ENCODE measurements at regions not wholly inside any gene's neighbourhood (a gene's known extent, or its start where the extent isn't known, plus 50 kb on each side); places are given as distances from the start of the nearest gene placed in this dataset.

GRCh38 chr20:22807045-22807444, 222.7 kb upstream of the FOXA2 start:
- intact Hi-C loops (cut with micrococcal nuclease; ENCODE audit: unreplicated experiment) = no loop called here
- BruUV-seq (replicated peaks) = no TSS peak
- Histone ChIP-seq H3K9me3 (ENCODE audit: low read depth, low read length, poor library complexity, severe bottlenecking) (no peaks in the 10 kb centered on the region), H3K4me3 (ENCODE audit: low read depth, low read length, poor library complexity, severe bottlenecking) (no peak overlapping the region), H3K36me3 (ENCODE audit: insufficient read depth, low read length, poor library complexity, severe bottlenecking) (no peaks in the 10 kb centered on the region), H3K27me3 (replicated peaks; ENCODE audit: insufficient read depth, low read depth, low read length, poor library complexity) (peaks cover 3% of the 10 kb centered on the region), H3K4me1 (ENCODE audit: insufficient read depth, low read length, poor library complexity, severe bottlenecking) (no peaks in the 10 kb centered on the region), H3K27ac (ENCODE audit: low read depth, low read length, poor library complexity, severe bottlenecking) (no peak overlapping the region)
- POLR2A ChIA-PET (ENCODE audit: low non-redundant PET) = no interaction called here
- CTCF ChIA-PET = no interaction called here
- DNase-seq (ENCODE audit: low spot score) = no peak
- TF ChIP-seq EZH2 (IDR thresholded peaks at IDR 0.05; ENCODE audit: borderline replicate concordance, low read depth, low read length, poor library complexity, severe bottlenecking) = no peak
- TF ChIP-seq CTCF (conservative IDR thresholded peaks at IDR 0.05; ENCODE audit: low read depth, low read length) = no peak

- no peaks in the 10 kb centered on the region for H3K9me3 ChIP-seq (ENCODE audit: low read depth, low read length, poor library complexity, severe bottlenecking)
- BruUV-seq (replicated peaks) = no TSS peak
- no peaks in the 10 kb centered on the region for H3K27me3 ChIP-seq (replicated peaks; ENCODE audit: insufficient read depth, low read depth, low read length, poor library complexity)
- ChIA-PET CTCF (no interaction called here), POLR2A (ENCODE audit: low non-redundant PET) (no interaction called here)
- no peaks in the 10 kb centered on the region for H3K36me3 ChIP-seq (ENCODE audit: insufficient read depth, low read length, poor library complexity, severe bottlenecking)
- DNase-seq (ENCODE audit: low spot score) = no peak
- no peak overlapping the region for H3K27ac ChIP-seq (ENCODE audit: low read depth, low read length, poor library complexity, severe bottlenecking)
- intact Hi-C loops (cut with micrococcal nuclease; ENCODE audit: unreplicated experiment) = no loop called here
- H3K4me3 ChIP-seq (ENCODE audit: low read depth, low read length, poor library complexity, severe bottlenecking) = no peak overlapping the region
- TF ChIP-seq CTCF (conservative IDR thresholded peaks at IDR 0.05; ENCODE audit: low read depth, low read length) = no peak
- TF ChIP-seq EZH2 (IDR thresholded peaks at IDR 0.05; ENCODE audit: borderline replicate concordance, low read depth, low read length, poor library complexity, severe bottlenecking) = no peak
- no peaks in the 10 kb centered on the region for H3K4me1 ChIP-seq (ENCODE audit: insufficient read depth, low read length, poor library complexity, severe bottlenecking)
These were observed 223.4 kb upstream of the FOXA2 start for GRCh38 chr20:22807646-22808244.

GRCh38 chr20:22808628-22809027, 224.3 kb upstream of the FOXA2 start:
- TF ChIP-seq CTCF (conservative IDR thresholded peaks at IDR 0.05; ENCODE audit: low read depth, low read length) (no peak), EZH2 (IDR thresholded peaks at IDR 0.05; ENCODE audit: borderline replicate concordance, low read depth, low read length, poor library complexity, severe bottlenecking) (no peak)
- CTCF ChIA-PET = no interaction called here

More at GRCh38 chr20:22808628-22809027, 224.3 kb upstream of the FOXA2 start:
- no TSS peak for BruUV-seq (replicated peaks)
- no peaks in the 10 kb centered on the region for H3K4me1 ChIP-seq (ENCODE audit: insufficient read depth, low read length, poor library complexity, severe bottlenecking)
- DNase-seq (ENCODE audit: low spot score) = no peak
- no peak overlapping the region for H3K4me3 ChIP-seq (ENCODE audit: low read depth, low read length, poor library complexity, severe bottlenecking)
- H3K9me3 ChIP-seq (ENCODE audit: low read depth, low read length, poor library complexity, severe bottlenecking) = no peaks in the 10 kb centered on the region
- H3K27me3 ChIP-seq (replicated peaks; ENCODE audit: insufficient read depth, low read depth, low read length, poor library complexity) = no peaks in the 10 kb centered on the region
- H3K27ac ChIP-seq (ENCODE audit: low read depth, low read length, poor library complexity, severe bottlenecking) = no peak overlapping the region
- no peaks in the 10 kb centered on the region for H3K36me3 ChIP-seq (ENCODE audit: insufficient read depth, low read length, poor library complexity, severe bottlenecking)
- POLR2A ChIA-PET (ENCODE audit: low non-redundant PET) = no interaction called here
- intact Hi-C loops (cut with micrococcal nuclease; ENCODE audit: unreplicated experiment) = no loop called here
